Medulla oblongata (tissue), 1 donor: ENCODE measurements at regions not wholly inside any gene's neighbourhood (a gene's known extent, or its start where the extent isn't known, plus 50 kb on each side); places are given as distances from the start of the nearest gene placed in this dataset.

ENCODE experiments used
- DNase-seq: peaks from one replicate; pipeline ENCODE4 v3.0.0-alpha.2; 2015; ENCODE audit errors: extremely low spot score

DNA sequence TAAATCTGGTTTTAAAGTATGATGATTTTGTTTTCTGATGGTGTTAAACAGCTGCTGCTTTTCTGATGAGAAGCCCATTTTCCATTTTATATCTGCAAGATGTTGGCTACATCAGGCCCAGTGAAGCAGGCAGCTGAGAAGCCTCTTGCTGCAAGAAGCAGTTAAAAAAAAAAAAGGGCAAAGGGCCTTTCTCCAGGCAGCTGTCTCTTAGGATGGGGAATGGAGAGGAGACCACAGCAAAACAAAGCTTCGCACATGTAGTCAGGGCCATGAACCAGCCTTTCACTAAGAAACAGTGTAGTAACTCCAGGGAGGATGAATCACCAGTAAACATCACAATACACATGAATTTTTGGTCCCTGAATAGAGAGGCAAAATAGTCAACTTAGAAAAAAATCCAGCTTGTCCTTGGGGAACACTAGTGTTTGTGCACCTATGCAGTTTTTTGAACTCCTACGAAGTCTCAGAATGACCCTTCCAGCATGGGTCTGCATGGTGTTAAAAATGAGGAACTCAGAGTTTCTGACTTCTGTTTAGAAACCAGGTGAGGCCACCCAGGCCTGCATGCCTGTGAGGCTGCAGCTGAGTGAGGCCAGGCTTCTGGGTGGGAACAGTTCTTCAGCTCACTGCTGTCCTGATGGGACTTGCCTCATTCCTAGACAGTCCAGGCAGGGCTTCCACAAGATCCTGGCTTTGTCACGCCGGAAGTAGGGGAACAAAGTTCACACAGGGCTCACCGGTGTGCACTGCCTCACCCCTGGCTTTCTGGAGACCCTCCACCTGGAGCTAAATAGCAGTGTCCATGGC, 518.7 kb downstream of the MCTP2 start:
- no peak for DNase-seq

DNA sequence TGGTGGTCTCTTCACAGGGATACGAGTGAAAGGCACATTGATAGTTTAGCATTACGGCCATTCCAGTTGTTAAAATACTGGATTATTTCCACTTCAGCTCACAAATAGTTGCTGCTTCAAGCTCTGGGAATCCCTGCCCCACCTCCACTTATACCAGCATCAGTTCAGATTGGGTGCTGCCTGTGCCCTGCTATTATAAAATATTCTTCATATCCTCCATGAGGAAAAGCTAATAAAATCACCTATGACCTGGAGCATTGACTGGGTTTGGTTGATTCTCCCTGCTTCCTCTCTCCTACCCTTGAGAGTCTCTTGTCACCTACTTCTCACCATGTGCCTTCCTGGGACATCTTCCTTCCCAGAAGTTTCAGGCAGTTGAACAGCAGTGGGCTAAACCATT, 529.0 kb downstream of the MCTP2 start:
- DNase-seq = no peak

DNA sequence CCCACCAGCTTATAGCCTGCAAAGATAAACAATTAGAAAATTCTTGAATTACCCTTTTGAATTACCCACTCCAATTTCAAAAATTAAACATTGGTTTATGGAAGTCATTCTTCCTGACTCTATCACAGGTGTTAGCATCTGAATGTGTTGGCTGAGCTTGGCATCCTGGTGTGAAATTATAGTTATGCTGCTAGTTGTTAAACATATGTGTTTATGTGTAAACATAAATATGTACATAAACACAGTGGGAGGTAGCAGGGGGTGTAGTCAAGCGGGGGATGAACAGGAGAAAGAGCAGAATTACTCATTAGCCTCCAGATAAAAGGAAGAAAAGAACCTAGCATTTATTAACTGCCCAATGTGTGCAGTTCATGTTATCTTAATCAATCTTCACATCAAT, 530.2 kb downstream of the MCTP2 start:
- DNase-seq = no peak

DNA sequence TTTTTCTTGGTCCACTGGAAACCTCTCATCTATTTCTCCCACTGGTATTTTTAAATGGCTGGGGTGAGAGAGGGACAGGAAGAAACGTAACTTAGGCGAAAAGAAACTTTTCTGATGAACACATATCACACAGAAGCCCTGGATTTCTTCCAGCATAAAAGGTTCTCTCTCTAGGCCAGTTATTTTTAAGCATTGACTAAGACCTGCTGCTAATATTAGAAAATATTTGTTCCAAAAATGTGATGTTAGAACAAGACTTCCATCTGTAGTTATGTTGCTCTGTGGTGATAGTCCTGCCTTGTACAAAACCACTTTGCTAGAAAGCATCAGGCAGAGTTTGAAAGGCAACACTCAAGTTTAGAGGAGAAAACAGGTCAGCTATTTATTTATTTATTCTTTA, 537.7 kb downstream of the MCTP2 start:
- DNase-seq = no peak

DNA sequence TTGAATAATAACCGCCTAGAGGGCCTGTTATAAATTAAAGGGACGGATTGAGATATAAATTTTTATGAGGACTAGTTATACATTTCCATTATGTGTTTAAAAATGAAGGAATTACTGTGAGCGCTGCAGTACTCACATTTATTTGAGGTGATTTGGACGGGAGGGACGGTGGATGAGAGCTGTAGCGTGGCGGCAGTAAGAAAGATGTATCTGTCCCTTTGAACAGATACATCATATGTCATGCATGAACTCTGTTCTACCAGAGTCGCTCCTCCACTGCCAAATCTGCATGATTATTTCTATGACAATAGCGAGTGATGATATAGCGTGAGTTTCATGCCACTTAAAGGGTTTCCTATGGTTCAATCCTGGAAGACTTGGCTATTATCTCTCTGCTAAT, 538.8 kb downstream of the MCTP2 start:
- DNase-seq = no peak

DNA sequence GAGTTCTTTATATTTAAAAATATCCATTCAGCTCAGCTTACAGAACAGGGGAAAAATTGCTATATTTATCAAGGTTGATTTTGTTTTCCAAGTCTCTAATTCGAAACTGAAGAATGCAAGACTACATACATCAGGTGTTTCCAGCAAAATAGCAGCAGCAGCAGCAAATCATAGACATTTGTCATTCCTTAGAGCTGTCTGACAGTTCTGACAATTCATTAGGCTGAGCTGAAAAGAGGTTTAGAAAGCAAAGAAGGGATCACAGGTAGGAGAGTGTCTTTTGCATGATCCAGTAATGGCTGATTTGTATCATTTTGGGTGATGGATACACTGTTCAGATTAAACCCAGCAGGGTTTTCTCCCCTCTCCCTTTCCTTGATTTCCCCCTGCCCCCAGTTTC, 545.7 kb downstream of the MCTP2 start:
- DNase-seq = no peak

DNA sequence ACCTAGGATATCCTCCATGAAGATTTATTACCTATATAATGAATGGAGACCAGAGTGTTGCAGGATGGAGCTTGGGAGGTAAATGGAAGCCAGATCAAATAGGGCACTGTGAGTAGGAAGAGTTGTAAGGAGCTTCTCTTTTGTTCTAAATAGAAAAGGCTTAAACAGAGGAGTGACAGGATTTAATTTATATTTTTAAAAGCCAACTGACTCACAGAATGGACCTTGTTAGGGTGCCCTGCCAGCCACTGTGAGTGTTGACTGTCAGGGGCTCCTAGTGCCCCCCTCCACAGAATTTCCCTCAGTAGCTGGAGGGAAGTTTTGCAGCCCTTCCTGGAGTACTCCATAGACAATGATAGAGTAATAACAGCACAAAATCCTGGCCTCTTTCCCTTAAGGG, 547.5 kb downstream of the MCTP2 start:
- no peak for DNase-seq

DNA sequence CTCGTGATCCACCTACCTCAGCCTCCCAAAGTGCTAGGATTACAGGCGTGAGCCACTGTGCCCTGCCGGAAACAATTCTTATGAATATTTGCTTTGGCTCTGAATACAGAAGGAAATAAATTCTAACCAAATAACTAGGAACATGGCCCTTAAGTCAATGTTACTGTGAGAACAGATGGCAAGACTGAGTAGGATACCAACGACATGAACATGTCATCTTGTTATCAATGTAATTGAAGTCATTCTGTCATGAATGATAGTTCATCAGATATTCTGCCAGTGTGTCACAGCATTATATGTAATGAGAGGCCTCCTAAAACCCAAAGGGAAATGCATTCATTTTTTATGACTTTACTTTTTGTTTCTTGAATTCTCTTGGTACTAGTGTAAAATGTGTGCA, 548.8 kb downstream of the MCTP2 start:
- DNase-seq = no peak

DNA sequence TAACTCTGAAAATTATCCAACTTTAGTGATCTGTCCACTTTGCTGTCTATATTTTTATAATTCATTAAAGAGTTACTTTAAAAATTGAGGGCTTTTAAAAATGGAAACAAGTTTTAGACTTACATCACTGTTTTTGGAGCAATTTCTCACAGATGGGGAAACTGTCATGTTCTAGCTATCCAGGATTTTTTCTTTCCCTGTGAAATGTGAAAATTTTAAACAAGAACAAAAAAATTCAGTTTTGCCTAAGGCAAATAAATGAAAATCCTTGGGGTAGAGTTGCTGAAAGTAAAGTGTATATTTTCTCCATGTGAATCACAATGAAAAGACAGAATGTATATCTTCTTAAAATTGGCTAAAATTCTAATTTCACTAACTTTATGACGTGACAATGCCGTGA, 553.7 kb downstream of the MCTP2 start:
- DNase-seq = no peak

DNA sequence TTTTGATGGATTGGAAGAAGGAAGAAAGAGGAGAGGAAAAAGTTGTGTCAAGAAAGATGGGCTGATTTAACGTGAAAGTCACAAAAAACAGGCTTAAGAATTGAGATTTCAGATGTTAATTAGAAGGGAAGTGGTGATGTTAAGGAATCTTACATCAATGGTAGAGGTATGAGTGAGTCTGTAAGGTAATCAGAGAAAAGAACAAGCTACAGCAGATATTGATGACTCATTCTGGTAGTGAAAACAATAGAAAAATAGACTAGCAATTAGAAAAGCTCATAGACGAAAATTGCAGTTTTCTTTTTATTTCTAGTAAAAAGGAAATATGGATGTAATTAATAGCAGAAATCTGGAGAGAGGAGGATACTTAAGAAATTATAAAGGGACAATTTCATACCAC, 559.6 kb downstream of the MCTP2 start:
- no peak for DNase-seq

DNA sequence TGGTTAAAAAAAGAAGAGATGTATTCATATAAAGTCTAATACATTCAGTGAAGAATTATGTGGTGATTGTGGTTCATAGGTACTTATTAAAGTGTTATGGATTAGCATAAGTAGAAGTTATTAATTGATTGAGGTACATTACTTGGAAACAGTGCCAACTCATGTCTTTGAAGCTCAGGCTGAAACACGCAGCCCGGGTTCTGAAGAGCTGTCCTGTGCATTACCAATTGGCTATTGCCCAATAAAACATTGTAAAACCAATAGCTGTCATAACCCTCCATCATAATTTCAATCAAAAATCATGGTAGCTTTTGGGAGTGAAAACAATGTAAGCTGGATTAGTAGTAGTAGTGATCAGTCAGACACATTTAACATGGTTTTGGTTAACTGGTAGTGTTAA, 560.1 kb downstream of the MCTP2 start:
- no peak for DNase-seq

DNA sequence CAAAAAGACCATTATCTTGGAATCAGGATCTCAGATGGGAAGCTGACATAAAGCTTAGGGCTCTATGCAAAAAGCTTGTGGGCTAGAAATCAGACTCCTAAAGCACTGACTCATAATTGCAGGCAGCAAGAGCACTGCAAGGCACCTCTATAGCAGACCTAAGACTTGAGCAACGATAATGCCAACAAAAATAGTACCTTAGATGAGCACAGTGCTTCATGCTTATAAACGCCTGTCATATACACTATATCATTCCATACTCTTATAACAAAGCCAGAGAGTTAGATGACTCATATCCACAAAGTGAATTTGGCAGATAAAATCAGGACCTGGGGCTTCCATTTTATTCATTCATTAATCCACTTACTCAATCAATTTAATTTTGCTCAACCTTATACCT, 560.8 kb downstream of the MCTP2 start:
- no peak for DNase-seq

DNA sequence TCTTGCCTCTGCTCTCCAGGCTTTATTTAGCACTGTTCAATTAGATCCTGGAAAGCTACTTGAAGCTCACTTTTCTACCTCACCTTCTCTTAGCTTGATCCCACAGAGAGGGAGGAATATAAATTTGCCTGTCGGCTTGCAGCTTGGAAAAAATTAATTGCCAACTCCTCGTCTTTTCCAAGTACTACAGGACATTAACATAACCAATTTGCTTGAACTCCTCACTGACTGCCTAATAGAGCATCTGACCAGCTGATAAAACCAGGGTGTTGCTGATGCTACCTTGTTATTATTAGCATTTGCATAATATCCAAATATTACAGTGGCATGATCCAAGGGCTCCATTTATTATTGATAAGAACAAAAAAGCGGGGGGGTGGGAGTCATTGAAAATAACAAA, 561.8 kb downstream of the MCTP2 start:
- no peak for DNase-seq

DNA sequence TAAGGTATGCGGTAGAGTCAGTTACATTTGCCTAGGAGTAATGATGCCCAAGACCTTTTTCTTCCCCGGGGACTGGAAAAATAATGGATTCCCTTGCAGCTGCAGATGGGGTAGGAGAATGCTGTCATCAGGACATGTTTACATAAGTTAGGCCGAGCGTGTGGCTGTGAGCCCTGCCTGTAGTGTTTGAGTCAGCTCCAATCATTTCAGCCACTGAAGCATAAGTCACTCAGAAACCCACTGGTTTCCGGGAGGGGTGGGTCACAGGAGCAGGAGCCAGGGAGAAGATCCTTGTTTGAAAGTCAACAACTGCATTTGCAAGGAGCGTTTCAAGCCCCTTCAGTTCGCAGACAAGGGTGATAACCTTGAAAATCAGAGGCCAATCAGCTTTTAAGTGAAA, 562.3 kb downstream of the MCTP2 start:
- no peak for DNase-seq

DNA sequence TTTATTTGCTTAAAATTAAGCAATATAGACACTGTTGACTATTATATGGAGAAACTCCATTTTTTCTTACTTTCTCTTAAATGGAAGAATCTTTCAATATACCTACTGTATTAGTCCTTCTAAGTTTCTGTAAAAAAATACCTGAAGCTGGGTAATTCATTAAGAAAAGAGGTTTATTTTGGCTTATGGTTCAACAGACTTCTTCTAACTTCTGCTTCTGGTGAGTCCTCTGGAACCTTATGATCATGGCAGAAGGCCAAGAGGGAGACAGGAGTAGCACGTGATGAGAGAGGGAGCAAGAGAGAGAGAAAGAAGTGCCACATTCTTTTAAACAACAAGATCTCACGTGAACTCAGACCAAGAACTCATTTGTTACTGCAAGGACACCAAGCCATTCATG, 573.3 kb downstream of the MCTP2 start:
- no peak for DNase-seq

DNA sequence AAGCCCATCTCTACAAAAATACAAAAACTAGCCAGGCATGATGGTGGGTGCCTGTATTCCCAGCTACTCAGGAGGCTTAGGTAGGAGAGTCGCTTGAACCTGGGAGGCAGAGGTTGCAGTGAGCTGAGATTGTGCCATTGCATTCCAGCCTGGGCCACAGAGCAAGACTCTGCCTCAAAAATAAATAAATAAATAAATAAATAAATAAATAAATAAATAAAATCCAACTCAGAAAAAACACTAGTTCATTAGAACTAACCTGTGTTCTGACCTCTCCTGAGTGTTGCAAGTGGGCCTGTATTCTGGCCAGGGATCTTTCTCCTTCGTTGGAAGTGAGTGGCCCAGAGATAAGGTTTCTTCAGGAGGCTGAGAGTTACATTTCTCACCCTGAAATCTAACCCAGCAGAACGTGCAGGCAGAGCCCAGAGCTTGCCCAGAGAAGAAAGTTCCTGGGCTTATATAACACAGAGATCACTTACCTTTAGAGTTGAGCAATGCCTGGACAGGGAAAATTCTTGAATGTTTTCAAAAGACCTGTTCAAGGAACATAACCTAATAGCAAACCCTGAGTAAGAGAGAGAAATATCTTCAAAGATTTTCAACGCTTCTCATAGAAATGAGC, 583.9 kb downstream of the MCTP2 start:
- no peak for DNase-seq

DNA sequence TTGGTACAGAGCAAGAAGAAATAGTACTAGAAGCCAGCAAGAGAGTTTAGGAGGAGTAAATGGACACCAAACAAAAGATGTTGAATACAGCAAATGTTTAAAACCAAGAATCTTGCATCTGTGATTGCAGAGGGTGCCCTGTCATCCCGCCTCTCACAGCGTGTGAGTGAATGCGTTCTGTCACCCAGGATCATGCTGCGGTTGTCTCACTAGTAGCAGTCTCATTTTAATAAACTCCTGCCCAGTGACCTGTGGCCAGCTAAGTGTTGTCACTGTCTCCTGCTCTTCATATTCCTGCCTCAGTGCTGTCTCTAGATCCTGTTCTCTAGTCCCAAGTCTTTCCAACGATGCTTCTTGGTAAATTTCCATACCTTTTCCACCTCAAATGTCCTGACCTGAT, 584.6 kb downstream of the MCTP2 start:
- no peak for DNase-seq

DNA sequence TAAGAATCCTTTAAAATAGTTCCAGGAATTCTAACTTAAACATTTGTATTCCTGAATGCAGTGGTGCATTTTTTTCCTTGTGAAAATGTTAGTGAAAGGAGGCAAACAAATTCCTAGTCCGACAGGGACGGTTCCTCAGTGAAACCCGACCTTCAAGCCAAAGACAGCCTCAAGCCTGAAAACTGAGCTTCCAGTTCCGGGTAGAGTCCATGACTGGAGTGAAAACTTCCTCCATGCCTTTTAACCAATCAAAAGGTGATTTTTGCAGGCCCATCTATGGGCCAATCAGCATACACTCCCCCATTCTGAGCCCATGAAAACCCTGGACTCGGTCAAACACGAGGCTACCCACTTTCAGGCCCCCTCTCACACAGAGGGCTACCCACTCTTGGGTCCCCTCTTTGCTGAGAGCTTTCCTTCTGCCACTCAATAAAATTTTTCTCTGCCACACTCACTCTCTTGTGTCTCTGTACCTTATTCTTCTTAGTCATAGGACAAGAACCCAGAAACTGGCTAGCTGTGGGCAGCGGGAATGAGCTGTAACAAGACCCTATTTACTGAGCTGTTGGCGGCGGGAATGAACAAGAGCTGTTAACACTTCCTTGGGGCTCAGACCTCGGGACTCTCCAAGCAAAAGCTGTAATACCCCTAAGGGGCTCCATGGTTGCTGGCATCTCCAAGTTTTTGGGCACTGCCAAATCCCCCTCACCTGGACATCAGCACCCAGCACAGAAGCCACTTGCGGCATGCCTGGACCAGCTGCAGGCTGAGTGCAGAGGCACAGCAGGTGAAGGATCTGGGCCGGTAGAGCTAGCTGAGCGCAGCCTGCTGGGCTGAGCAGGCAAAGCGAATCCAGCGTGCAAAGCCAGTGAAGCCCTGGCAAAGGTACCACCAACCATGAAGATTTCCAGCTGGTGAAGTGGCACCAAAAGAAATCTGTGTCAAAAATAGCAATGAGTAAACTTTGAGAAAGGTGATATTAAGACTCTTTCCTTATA, 598.8 kb downstream of the MCTP2 start:
- no peak for DNase-seq

DNA sequence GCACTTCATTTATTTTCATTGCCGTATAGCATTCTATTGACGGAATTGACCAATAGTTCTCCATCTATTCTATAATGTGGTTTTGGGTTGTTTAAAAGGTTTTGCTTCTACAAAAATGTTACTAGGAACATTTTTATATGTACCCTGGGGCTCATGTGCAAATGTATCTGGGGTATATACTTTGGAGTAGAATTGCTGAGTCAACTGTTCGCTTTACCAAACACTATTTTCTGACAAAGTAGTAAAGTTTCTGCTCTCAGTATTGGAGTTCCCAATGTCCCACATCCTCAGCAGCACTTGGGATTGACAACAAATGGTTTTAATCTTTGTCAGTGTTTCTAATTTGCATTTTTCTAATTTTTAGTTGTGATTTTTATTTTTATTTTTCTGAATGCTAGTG, 602.6 kb downstream of the MCTP2 start:
- no peak for DNase-seq

DNA sequence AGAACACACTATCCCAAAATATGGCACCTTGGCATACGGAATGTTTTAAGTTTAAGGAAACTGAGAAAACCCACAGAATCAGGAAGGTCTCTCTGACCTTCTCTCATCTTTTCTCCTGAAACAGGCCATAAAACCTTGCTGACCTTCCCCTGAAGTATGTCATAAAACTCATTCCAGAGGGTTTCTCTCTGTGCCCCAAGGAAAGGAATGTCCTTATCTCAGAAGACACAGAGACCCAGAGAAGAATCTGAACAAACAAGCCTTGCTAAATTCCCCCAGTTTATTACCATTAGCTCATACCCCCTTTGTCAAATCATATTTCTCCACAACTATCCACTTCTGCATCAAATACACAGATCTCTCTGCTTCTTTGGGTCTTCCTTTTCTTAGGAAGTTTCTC, 603.1 kb downstream of the MCTP2 start:
- DNase-seq = no peak

DNA sequence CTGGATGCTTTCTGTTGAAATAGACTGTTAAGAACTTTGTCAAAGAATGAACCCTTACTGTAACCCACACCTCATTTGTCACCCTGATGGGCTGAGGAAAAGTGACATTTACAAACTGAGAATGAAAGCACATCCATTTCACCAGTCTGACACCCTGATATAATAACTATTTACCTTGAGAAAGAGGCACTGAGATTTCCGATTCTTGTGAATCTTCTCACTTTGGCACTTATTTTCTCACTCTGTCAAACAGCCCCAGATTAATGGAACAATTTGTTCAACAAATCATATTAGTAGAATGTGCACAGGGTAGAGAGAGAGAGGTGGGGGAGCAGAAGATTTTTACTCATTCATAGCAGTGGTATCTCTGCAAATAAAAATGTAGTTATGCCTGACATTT, 606.9 kb downstream of the MCTP2 start:
- no peak for DNase-seq
